Testis (tissue), 2 donors: ENCODE measurements at regions not wholly inside any gene's neighbourhood (a gene's known extent, or its start where the extent isn't known, plus 50 kb on each side); places are given as distances from the start of the nearest gene placed in this dataset.

Experiments used
- CTCF ChIP-seq, 3 experiments: fragments of 450-650 bp in 2 of 3; fragments of 200-600 bp in 1 of 3; sonication (generic) in 1 of 3; IDR thresholded peaks; one replicate each; pipeline ENCODE4 v1.5.1; 2016 to 2019; ENCODE audit warnings: antibody characterized with exemption in 3 of 3, mild to moderate bottlenecking in 2 of 3, moderate library complexity in 1 of 3
- POLR2A ChIP-seq: fragments of 450-650 bp; IDR thresholded peaks from one replicate; pipeline ENCODE4 v1.6.1; 2017; ENCODE audit warnings: antibody characterized with exemption, mild to moderate bottlenecking, moderate library complexity

GRCh38 chr1:166693673-166694297 is 145.5 kb upstream of the POGK start:
- TF ChIP-seq CTCF (IDR thresholded peaks at IDR 0.05): no peak
- no peak for TF ChIP-seq POLR2A
